HEK293T (cell line): ENCODE measurements at regions not wholly inside any gene's neighbourhood (a gene's known extent, or its start where the extent isn't known, plus 50 kb on each side); places are given as distances from the start of the nearest gene placed in this dataset.

Experiments used
- ARNT ChIP-seq: fragments of 450-650 bp; IDR thresholded peaks from 2 replicates; pipeline ENCODE4 v1.6.1; 2017; ENCODE audit warnings: mild to moderate bottlenecking
- BHLHE40 ChIP-seq: fragments of 450-650 bp; IDR thresholded peaks from 2 replicates; pipeline ENCODE4 v1.6.1; 2016; ENCODE audit warnings: mild to moderate bottlenecking, moderate library complexity, borderline replicate concordance
- CTBP1 ChIP-seq: fragments of 450-650 bp; IDR thresholded peaks from 2 replicates; pipeline ENCODE4 v1.6.1; 2016; ENCODE audit warnings: borderline replicate concordance
- ELF4 ChIP-seq: fragments of 450-650 bp; IDR thresholded peaks from 2 replicates; pipeline ENCODE4 v1.6.1; 2017; ENCODE audit warnings: antibody characterized with exemption
- FOXA1 ChIP-seq: fragments of 450-650 bp; IDR thresholded peaks from 2 replicates; pipeline ENCODE4 v1.6.1; 2016; ENCODE audit warnings: mild to moderate bottlenecking
- FOXK2 ChIP-seq: fragments of 450-650 bp; IDR thresholded peaks from 2 replicates; pipeline ENCODE4 v1.6.1; 2016; ENCODE audit warnings: mild to moderate bottlenecking
- FOXM1 ChIP-seq: fragments of 450-650 bp; IDR thresholded peaks from 2 replicates; pipeline ENCODE4 v1.6.1; 2017; ENCODE audit warnings: mild to moderate bottlenecking, borderline replicate concordance
- HDGF ChIP-seq: fragments of 450-650 bp; IDR thresholded peaks from 2 replicates; pipeline ENCODE4 v1.6.1; 2017; ENCODE audit warnings: antibody characterized with exemption, borderline replicate concordance
- L3MBTL2 ChIP-seq: fragments of 450-650 bp; conservative IDR thresholded peaks from 2 replicates; pipeline ENCODE4 v1.6.1; 2016; ENCODE audit warnings: mild to moderate bottlenecking
- NFRKB ChIP-seq: fragments of 450-650 bp; IDR thresholded peaks from 2 replicates; pipeline ENCODE4 v1.6.1; 2016; ENCODE audit warnings: mild to moderate bottlenecking, moderate library complexity
- PKNOX1 ChIP-seq: fragments of 450-650 bp; IDR thresholded peaks from 2 replicates; pipeline ENCODE4 v1.6.1; 2016
- SP1 ChIP-seq: fragments of 450-650 bp; IDR thresholded peaks from 2 replicates; pipeline ENCODE4 v1.6.1; 2017
- TARDBP ChIP-seq: fragments of 450-650 bp; IDR thresholded peaks from 2 replicates; pipeline ENCODE4 v1.6.1; 2016
- ZNF384 ChIP-seq: fragments of 450-650 bp; IDR thresholded peaks from 2 replicates; pipeline ENCODE4 v1.6.1; 2016

- TF ChIP-seq L3MBTL2 (no peak), ZNF384 (no peak), FOXK2 (no peak), NFRKB (no peak), ELF4 (no peak), BHLHE40 (no peak), TARDBP (no peak), SP1 (no peak), ARNT (peak; percentile 56; the same call in 1 of the 2 replicates), CTBP1 (peak; percentile 78; the same call in 1 of the 2 replicates), FOXM1 (no peak), FOXA1 (no peak), HDGF (no peak), PKNOX1 (peak; percentile 77)
Observed at GRCh38 chr2:180307096-180307495, 300.0 kb upstream of the CWC22 start.
